ENCODE measurements at regions not wholly inside any gene's neighbourhood (a gene's known extent, or its start where the extent isn't known, plus 50 kb on each side); places are given as distances from the start of the nearest gene placed in this dataset.

GRCh38 chr1:90176530-90176929, 181.6 kb downstream of the ZNF326 start:
- H4K20me1 ChIP-seq (ENCODE audit: control insufficient read depth, insufficient read depth, insufficient read length): no peaks in the 10 kb centered on the region
- H3K23ac ChIP-seq (ENCODE audit: insufficient read length, low read depth, low read length): no peak overlapping the region
- no peaks in the 10 kb centered on the region for H3K9me3 Mint-ChIP-seq
- no CpG with 5 or more reads among the region's 2 CpGs for WGBS (ENCODE audit: extremely low coverage, insufficient read length, low lambda C conversion rate)
- no peak overlapping the region for H3K18ac ChIP-seq (ENCODE audit: insufficient read length, low read depth, low read length)
- TF ChIP-seq CTCF (conservative IDR thresholded peaks at IDR 0.05): no peak
- no peaks in the 10 kb centered on the region for H3K23me2 ChIP-seq (ENCODE audit: insufficient read length, low read depth, low read length, poor library complexity, severe bottlenecking)
- no peaks in the 10 kb centered on the region for H3K79me1 ChIP-seq (ENCODE audit: insufficient read depth, low read depth, low read length, poor library complexity, severe bottlenecking)
- no peaks in the 10 kb centered on the region for H3K36me3 Mint-ChIP-seq (ENCODE audit: insufficient read depth in 1 of 3, low read depth in 3 of 3)
- DNase-seq: no peak
- H3K14ac ChIP-seq (ENCODE audit: insufficient read depth, low read length): no peak overlapping the region
- no peak overlapping the region for H2BK120ac ChIP-seq (ENCODE audit: low read depth, low read length, poor library complexity, severe bottlenecking)
- H3K9ac ChIP-seq (ENCODE audit: extremely low read depth, insufficient read length, low read length): no peak overlapping the region
- H2BK5ac ChIP-seq (ENCODE audit: insufficient read length, low read length): no peak overlapping the region
- H3K4me1 Mint-ChIP-seq: peaks cover 9 to 11% of the 10 kb centered on the region in 2 experiments
- no peak overlapping the region for H3K4me2 ChIP-seq (ENCODE audit: insufficient read depth, insufficient read length, low read length)
- no peaks in the 10 kb centered on the region for H3K4me1 ChIP-seq (ENCODE audit: insufficient read depth, low read length)
- no peak overlapping the region for H3K4ac ChIP-seq (ENCODE audit: low read depth, low read length)
- H3K27me3 Mint-ChIP-seq (ENCODE audit: low read depth): no peaks in the 10 kb centered on the region
- H3K56ac ChIP-seq (ENCODE audit: insufficient read length, low read depth, low read length): no peak overlapping the region
- no peak overlapping the region for H4K8ac ChIP-seq (replicated peaks; ENCODE audit: insufficient read length, low read depth, low read length)
- no peaks in the 10 kb centered on the region for H3K9me3 ChIP-seq (ENCODE audit: control insufficient read depth, low read depth, low read length)
- no peak overlapping the region for H3K27ac ChIP-seq (ENCODE audit: insufficient read length, low read depth, low read length)
- H2BK12ac ChIP-seq (ENCODE audit: insufficient read length, low read depth, low read length): no peak overlapping the region
- H3K27ac Mint-ChIP-seq: no peak overlapping the region; a peak in 1 of 7 replicates
- no peak overlapping the region for H2BK15ac ChIP-seq (ENCODE audit: low read depth, low read length)
- no peak overlapping the region for H3T11ph ChIP-seq (ENCODE audit: low read length)
- H2BK20ac ChIP-seq (ENCODE audit: low read depth, low read length, poor library complexity, severe bottlenecking): no peak overlapping the region
- no peak overlapping the region for H3K4me3 Mint-ChIP-seq
- no peak overlapping the region for H4K91ac ChIP-seq (ENCODE audit: insufficient read length, low read depth, low read length)
- H3K27me3 ChIP-seq (ENCODE audit: insufficient read depth, low read length): no peaks in the 10 kb centered on the region
- H3K79me2 ChIP-seq (ENCODE audit: insufficient read depth, low read length): no peaks in the 10 kb centered on the region
- H2AFZ ChIP-seq (ENCODE audit: low read length): no peak overlapping the region
- H4K5ac ChIP-seq (ENCODE audit: insufficient read length, low read depth, low read length): no peak overlapping the region
- no peak overlapping the region for H2AK5ac ChIP-seq (ENCODE audit: insufficient read length, low read length)
